GM12878 (cell line): ENCODE measurements at regions not wholly inside any gene's neighbourhood (a gene's known extent, or its start where the extent isn't known, plus 50 kb on each side); places are given as distances from the start of the nearest gene placed in this dataset.

Experiments
- ATAC-seq: fragments of 200-7000 bp; cut with Tn5 transposase; 3 replicates; pipeline ENCODE4 v1.9.1; 2020; ENCODE audit warnings: mild to moderate bottlenecking, moderate library complexity
- BruUV-seq: library from RNA; stranded (reverse); fragments of 400-500 nt; replicated peaks from 2 replicates; lab custom pipeline; 2021; lab: Mats Ljungman, UMichigan
- CTCF ChIA-PET: fragments of 300-600 bp; sonication (Branson Sonifier 250); formaldehyde crosslinking; extraction: SDS; loops from one replicate; lab custom pipeline; 2021; ENCODE audit warnings: inconsistent platforms; lab: Yijun Ruan, JAX
- POLR2A ChIA-PET: fragments of 350-600 bp; formaldehyde crosslinking; extraction: SDS; loops from one replicate; lab custom pipeline; 2021; ENCODE audit warnings: inconsistent platforms; lab: Charles Lee
- RAD21 ChIA-PET: fragments of 300-600 bp; sonication (Branson Sonifier 250); formaldehyde crosslinking; loops from one replicate; lab custom pipeline; 2023; ENCODE audit warnings: antibody characterized with exemption; ENCODE audit not compliant: unreplicated experiment; lab: Charles Lee
- SMC1A ChIA-PET: fragments of 300-600 bp; sonication (Branson Sonifier 250); formaldehyde crosslinking; loops from one replicate; lab custom pipeline; 2023; ENCODE audit not compliant: unreplicated experiment, uncharacterized antibody; lab: Charles Lee
- DNase-seq: peaks from one replicate; pipeline ENCODE4 v3.0.0-alpha.2; 2011; ENCODE audit warnings: low read depth, low spot score
- FAIRE-seq: peaks from 3 replicates; lab custom pipeline; 2011; peaks lifted over from hg19 to GRCh38; lab: Jason Lieb, UNC
- H2AFZ ChIP-seq: 2 replicates; pipeline ENCODE4 v1.6.0; 2011; ENCODE audit warnings: low read depth, low read length, control low read depth; ENCODE audit not compliant: control insufficient read depth
- H3K27ac ChIP-seq: 2 replicates; pipeline ENCODE4 v1.5.1; 2011; ENCODE audit warnings: control low read depth; ENCODE audit not compliant: control insufficient read depth, insufficient read depth
- H3K27me3 ChIP-seq, 2 experiments: replicated peaks in 1 of 2; 2 replicates each; pipeline versions ENCODE4 v1.6.0 to v1.6.1; 2011; ENCODE audit warnings: low read length in 1 of 2; ENCODE audit not compliant: control insufficient read depth in 2 of 2, insufficient read depth in 2 of 2
- H3K36me3 ChIP-seq, 2 experiments: 2 replicates each; pipeline ENCODE4 v1.5.1; 2011; ENCODE audit warnings: low read length in 1 of 2; ENCODE audit not compliant: control insufficient read depth in 2 of 2, insufficient read depth in 2 of 2
- H3K4me1 ChIP-seq: 2 replicates; pipeline ENCODE4 v1.6.1; 2011; ENCODE audit warnings: mild to moderate bottlenecking, low read length, moderate library complexity, mixed read lengths; ENCODE audit not compliant: control insufficient read depth, insufficient read depth
- H3K4me2 ChIP-seq: 2 replicates; pipeline ENCODE4 v1.6.0; 2011; ENCODE audit warnings: control low read depth; ENCODE audit not compliant: control insufficient read depth, insufficient read depth
- H3K4me3 ChIP-seq: fragments of 200-600 bp; sonication (generic); 2 replicates; pipeline ENCODE4 v1.5.1; 2016
- H3K79me2 ChIP-seq: 2 replicates; pipeline ENCODE4 v1.6.0; 2011; ENCODE audit warnings: low read length; ENCODE audit not compliant: control insufficient read depth, insufficient read depth
- H3K9ac ChIP-seq: 2 replicates; pipeline ENCODE4 v1.8.0; 2011; ENCODE audit warnings: low read length, control low read depth, mixed read lengths; ENCODE audit not compliant: control insufficient read depth, insufficient read depth
- H3K9me3 ChIP-seq: replicated peaks from 3 replicates; pipeline ENCODE4 v1.5.1; 2011; ENCODE audit warnings: mild to moderate bottlenecking, low read length; ENCODE audit not compliant: control insufficient read depth, insufficient read depth
- H4K20me1 ChIP-seq: 2 replicates; pipeline ENCODE4 v1.6.0; 2011; ENCODE audit not compliant: control insufficient read depth, insufficient read depth
- ESRRA ChIP-seq: IDR thresholded peaks from 2 replicates; pipeline ENCODE4 v1.6.1; 2012; ENCODE audit warnings: mild to moderate bottlenecking, low read length, improper control_type of control experiment
- ETV6 ChIP-seq, 2 experiments: fragments of 450-650 bp in 1 of 2; IDR thresholded peaks in 1 of 2; conservative IDR thresholded peaks in 1 of 2; 2 replicates each; pipeline ENCODE4 v1.6.1; 2014; ENCODE audit warnings: antibody characterized with exemption in 1 of 2, borderline replicate concordance in 1 of 2, low read depth in 1 of 2, mild to moderate bottlenecking in 1 of 2, moderate library complexity in 1 of 2
- EZH2 ChIP-seq: IDR thresholded peaks from 2 replicates; pipeline ENCODE4 v1.6.1; 2012; ENCODE audit warnings: low read depth, mild to moderate bottlenecking, control low read depth, inconsistent platforms, low read length, borderline replicate concordance; ENCODE audit not compliant: control insufficient read depth
- IRF4 ChIP-seq: IDR thresholded peaks from 2 replicates; pipeline ENCODE4 v1.6.1; 2011; ENCODE audit warnings: low read depth, low read length
- JUNB ChIP-seq: IDR thresholded peaks from 2 replicates; pipeline ENCODE4 v1.6.1; 2016; ENCODE audit warnings: antibody characterized with exemption, mild to moderate bottlenecking
- NFIC ChIP-seq: IDR thresholded peaks from 2 replicates; pipeline ENCODE4 v1.6.1; 2012; ENCODE audit warnings: low read depth, mild to moderate bottlenecking, inconsistent platforms, low read length, moderate library complexity
- RAD51 ChIP-seq: fragments of 450-650 bp; IDR thresholded peaks from 2 replicates; pipeline ENCODE4 v1.6.1; 2016; ENCODE audit warnings: moderate library complexity, mild to moderate bottlenecking, inconsistent platforms
- SP1 ChIP-seq: IDR thresholded peaks from one replicate; pipeline ENCODE4 v1.6.1; 2011; ENCODE audit warnings: low read depth, low read length
- SPI1 ChIP-seq: IDR thresholded peaks from 2 replicates; pipeline ENCODE4 v1.6.1; 2011; ENCODE audit warnings: low read depth, mild to moderate bottlenecking, low read length, moderate library complexity, borderline replicate concordance; ENCODE audit not compliant: insufficient read depth
- SUZ12 ChIP-seq: fragments of 200-600 bp; sonication (generic); IDR thresholded peaks from one replicate; pipeline ENCODE4 v1.6.1; 2018; ENCODE audit warnings: antibody characterized with exemption, mild to moderate bottlenecking; ENCODE audit not compliant: unreplicated experiment
- TCF7 ChIP-seq: IDR thresholded peaks from 2 replicates; pipeline ENCODE4 v1.6.1; 2014; ENCODE audit warnings: antibody characterized with exemption, borderline replicate concordance
- ZNF217 ChIP-seq: fragments of 450-650 bp; IDR thresholded peaks from 2 replicates; pipeline ENCODE4 v1.6.1; 2017; ENCODE audit warnings: antibody characterized with exemption, mild to moderate bottlenecking
- ZNF384 ChIP-seq: IDR thresholded peaks from 2 replicates; pipeline ENCODE4 v1.6.1; 2012; ENCODE audit warnings: low read depth, mild to moderate bottlenecking, low read length, improper control_type of control experiment, borderline replicate concordance
- ZNF622 ChIP-seq: fragments of 450-650 bp; IDR thresholded peaks from 2 replicates; pipeline ENCODE4 v1.6.1; 2017; ENCODE audit warnings: mild to moderate bottlenecking, inconsistent platforms
- WGBS: methylation state at CpG from one replicate; pipeline ENCODE4 v1.1.6; 2016; ENCODE audit warnings: low lambda C conversion rate; ENCODE audit not compliant: insufficient replicate concordance, insufficient coverage; ENCODE audit errors: missing lambda C conversion rate; 5-methylcytosine and 5-hydroxymethylcytosine counted together
- in situ Hi-C: fragments of 300-500 bp; cut with MboI; formaldehyde crosslinking; loops from 9 replicates; pipeline ENCODE4 v1.14.3; 2018; ENCODE audit warnings: mixed read lengths
- intact Hi-C: fragments of 100-400 bp; cut with micrococcal nuclease; formaldehyde crosslinking; loops from one replicate; pipeline ENCODE4 v1.14.2; 2022; ENCODE audit not compliant: unreplicated experiment
- TF ChIP-seq, protein P1 (sequence below): fragments of 450-650 bp; conservative IDR thresholded peaks from 2 replicates; pipeline ENCODE4 v1.6.1; 2017; ENCODE audit warnings: mild to moderate bottlenecking, moderate library complexity
- TF ChIP-seq, protein P2 (sequence below): IDR thresholded peaks from 2 replicates; pipeline ENCODE4 v1.6.1; 2011; ENCODE audit warnings: low read depth, low read length, improper control_type of control experiment, borderline replicate concordance

DNA sequence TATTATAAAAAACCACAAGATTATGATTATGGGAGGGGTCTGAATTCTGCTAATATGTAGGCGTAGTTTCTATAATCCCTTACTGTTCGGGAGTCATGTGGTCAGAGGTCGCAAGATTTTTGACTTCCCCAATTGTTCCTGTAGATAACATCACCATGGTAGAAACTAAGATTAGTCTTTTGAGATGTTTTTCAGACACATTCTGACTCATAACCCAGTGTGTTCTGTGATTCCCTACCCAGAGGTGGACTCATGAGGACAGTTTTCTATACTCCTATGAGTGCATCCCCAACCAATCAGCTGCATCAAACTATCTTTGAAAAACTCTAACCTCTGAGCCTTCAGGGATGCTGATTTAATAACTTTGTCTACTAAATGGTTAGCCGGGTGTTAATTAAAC is 175.5 kb downstream of the RFPL4B start:
- DNase-seq = no peak
- ChIA-PET POLR2A (no interaction called here), RAD21 (no interaction called here), CTCF (no interaction called here), SMC1A (no interaction called here)
- Histone ChIP-seq H3K4me2 (no peak overlapping the region), H3K9ac (no peak overlapping the region), H3K79me2 (no peaks in the 10 kb centered on the region), H2AFZ (no peak overlapping the region), H3K9me3 (no peaks in the 10 kb centered on the region), H3K36me3 (no peaks in the 10 kb centered on the region), H3K27me3 (no peaks in the 10 kb centered on the region), H3K27ac (no peak overlapping the region), H4K20me1 (no peaks in the 10 kb centered on the region), H3K4me3 (no peak overlapping the region), H3K4me1 (no peaks in the 10 kb centered on the region)
- ATAC-seq = peak; percentile 16; the same call in 1 of the 3 replicates
- intact Hi-C loops (no loop called here), in situ Hi-C loops (no loop called here)
- no TSS peak for BruUV-seq
- FAIRE-seq = no peak
- TF ChIP-seq JUNB (0 out of 2 replicates have a peak, but pooled peaks have one; percentile 30), ZNF622 (no peak), SPI1 (0 out of 2 replicates have a peak, but pooled peaks have one; percentile 2), ZNF217 (no peak), ESRRA (no peak)
- TF ChIP-seq, all 136 proteins: peak for 2
- WGBS = 0% methylated on average over 4 of the region's 4 CpGs

DNA sequence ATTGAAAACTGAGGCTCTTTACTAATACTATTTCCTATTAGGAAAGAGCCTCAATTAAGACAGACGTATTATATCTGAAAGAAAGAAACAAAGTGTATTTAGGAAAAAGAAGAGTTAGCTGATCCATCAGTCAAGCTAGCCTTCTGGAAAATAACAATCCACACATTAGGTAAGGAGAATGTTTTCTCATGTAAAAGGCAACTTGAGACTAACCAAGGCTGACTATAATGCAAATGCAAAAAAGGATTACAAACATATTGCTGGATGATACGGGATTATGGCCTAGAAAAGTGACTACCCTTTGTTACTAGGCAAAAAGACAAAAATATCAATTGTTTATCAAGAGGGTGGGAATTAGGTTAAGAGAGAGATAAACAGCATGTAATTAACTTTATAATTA is 176.9 kb downstream of the RFPL4B start:
- no peaks in the 10 kb centered on the region for H4K20me1 ChIP-seq
- H3K27ac ChIP-seq = no peak overlapping the region
- CTCF ChIA-PET = no interaction called here
- DNase-seq = no peak
- RAD21 ChIA-PET = no interaction called here
- POLR2A ChIA-PET = no interaction called here
- FAIRE-seq = no peak
- no peaks in the 10 kb centered on the region for H3K79me2 ChIP-seq
- H2AFZ ChIP-seq = no peak overlapping the region
- in situ Hi-C loops = no loop called here
- no peaks in the 10 kb centered on the region for H3K9me3 ChIP-seq
- no TSS peak for BruUV-seq
- SMC1A ChIA-PET = no interaction called here
- no peaks in the 10 kb centered on the region for H3K36me3 ChIP-seq
- H3K9ac ChIP-seq = no peak overlapping the region
- no peak for ATAC-seq
- intact Hi-C loops = no loop called here
- 18% methylated on average over 2 of the region's 2 CpGs for WGBS
- no peaks in the 10 kb centered on the region for H3K4me1 ChIP-seq
- no peak overlapping the region for H3K4me2 ChIP-seq
- H3K4me3 ChIP-seq = no peak overlapping the region
- H3K27me3 ChIP-seq = no peaks in the 10 kb centered on the region
- no peak for TF ChIP-seq IRF4
- no peak for TF ChIP-seq ZNF217
- no peak for TF ChIP-seq NFIC
- no peak for TF ChIP-seq ETV6 (conservative IDR thresholded peaks at IDR 0.05 in 1 of 2, IDR thresholded peaks at IDR 0.05 in 1 of 2; ENCODE audit: borderline replicate concordance in 1 of 2, low read depth in 1 of 2)
- no peak for TF ChIP-seq ZNF622
- TF ChIP-seq TCF7 = no peak
- TF ChIP-seq, protein P1, sequence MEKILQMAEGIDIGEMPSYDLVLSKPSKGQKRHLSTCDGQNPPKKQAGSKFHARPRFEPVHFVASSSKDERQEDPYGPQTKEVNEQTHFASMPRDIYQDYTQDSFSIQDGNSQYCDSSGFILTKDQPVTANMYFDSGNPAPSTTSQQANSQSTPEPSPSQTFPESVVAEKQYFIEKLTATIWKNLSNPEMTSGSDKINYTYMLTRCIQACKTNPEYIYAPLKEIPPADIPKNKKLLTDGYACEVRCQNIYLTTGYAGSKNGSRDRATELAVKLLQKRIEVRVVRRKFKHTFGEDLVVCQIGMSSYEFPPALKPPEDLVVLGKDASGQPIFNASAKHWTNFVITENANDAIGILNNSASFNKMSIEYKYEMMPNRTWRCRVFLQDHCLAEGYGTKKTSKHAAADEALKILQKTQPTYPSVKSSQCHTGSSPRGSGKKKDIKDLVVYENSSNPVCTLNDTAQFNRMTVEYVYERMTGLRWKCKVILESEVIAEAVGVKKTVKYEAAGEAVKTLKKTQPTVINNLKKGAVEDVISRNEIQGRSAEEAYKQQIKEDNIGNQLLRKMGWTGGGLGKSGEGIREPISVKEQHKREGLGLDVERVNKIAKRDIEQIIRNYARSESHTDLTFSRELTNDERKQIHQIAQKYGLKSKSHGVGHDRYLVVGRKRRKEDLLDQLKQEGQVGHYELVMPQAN = no peak
- no peak for TF ChIP-seq RAD51
- TF ChIP-seq ZNF384 = no peak
- TF ChIP-seq, protein P2, sequence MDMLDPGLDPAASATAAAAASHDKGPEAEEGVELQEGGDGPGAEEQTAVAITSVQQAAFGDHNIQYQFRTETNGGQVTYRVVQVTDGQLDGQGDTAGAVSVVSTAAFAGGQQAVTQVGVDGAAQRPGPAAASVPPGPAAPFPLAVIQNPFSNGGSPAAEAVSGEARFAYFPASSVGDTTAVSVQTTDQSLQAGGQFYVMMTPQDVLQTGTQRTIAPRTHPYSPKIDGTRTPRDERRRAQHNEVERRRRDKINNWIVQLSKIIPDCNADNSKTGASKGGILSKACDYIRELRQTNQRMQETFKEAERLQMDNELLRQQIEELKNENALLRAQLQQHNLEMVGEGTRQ = no peak
- no peak for TF ChIP-seq EZH2
- no peak for TF ChIP-seq SP1
- TF ChIP-seq SUZ12 = no peak
